Germinal center (tissue), 1 donor: ENCODE measurements at regions not wholly inside any gene's neighbourhood (a gene's known extent, or its start where the extent isn't known, plus 50 kb on each side); places are given as distances from the start of the nearest gene placed in this dataset.

Experiments used
- DNase-seq: peaks from one replicate; pipeline ENCODE4 v3.0.0; 2012; ENCODE audit warnings: mixed read lengths, low spot score

DNA sequence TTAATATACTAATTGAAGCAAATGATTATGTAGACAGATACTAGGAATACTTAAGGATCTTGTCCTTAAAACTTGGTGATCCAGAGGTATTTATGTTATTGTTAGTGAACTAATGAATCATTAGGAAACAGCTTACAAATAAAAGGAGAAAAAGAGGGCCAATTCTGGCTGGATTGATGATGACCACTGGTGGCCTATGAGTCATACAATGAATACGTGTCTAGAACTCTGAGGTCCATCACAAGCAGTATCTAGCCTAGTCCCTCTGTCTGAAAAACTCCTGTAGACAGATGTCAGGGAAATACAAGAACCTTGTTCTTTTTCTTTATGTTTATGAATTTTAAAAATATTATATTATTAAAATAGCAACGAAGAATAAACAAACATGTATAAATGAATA is 51.7 kb upstream of the RTL1 start:
- no peak for DNase-seq

DNA sequence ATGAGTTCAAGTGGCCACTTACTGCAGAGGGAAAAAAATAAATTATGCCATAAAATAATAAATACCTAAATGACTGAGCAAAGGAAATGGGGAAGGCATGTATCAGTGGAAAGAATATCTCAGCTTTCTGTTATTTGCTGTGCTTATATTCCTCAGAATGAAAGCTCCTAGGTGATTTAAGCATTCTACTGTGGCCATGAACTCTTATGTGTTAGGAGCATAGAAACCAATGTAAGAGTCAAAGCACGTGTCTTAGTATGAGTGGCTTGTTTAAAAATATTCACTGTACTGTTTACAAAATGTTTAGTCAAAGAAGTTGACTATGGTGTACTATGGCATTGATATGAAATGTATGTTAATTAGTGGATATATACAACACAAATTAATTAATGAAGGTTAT is 59.0 kb upstream of the RTL1 start:
- DNase-seq = no peak

DNA sequence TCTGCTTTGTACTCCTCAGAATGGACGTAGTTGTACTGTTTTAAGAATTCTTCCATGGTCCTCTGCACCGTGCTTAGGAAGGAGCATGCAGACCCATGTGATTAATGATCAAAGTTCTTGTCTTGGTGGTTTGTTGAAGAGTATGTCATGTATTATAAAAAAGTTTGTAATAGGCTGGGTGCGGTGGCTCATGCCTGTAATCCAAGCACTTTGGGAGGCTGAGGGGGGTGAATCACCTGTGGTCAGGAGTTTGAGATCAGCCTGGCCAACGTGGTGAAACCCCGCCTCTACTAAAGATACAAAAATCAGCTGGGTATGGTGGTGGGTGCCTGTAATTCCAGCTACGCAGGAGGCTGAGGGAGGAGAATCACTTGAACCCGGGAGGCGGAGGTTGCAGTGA is 61.8 kb upstream of the RTL1 start:
- no peak for DNase-seq

DNA sequence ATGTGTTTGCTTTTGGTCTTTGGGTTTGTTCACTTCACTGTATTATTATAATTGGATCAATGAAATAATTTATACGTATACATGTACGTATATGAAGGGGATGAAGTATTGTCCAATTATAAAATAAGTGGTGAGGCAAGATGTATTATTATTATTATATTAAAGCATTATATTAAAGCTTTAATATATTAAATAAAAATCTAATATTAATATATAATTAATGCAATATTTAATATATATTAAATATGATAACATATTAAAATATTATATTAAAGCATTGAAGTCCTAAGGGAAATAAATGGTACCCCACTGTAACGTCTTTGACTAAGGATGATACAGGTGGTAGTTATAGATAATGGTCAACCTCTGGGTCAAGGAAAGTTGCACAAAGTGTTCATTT is 63.7 kb upstream of the RTL1 start:
- DNase-seq = no peak

DNA sequence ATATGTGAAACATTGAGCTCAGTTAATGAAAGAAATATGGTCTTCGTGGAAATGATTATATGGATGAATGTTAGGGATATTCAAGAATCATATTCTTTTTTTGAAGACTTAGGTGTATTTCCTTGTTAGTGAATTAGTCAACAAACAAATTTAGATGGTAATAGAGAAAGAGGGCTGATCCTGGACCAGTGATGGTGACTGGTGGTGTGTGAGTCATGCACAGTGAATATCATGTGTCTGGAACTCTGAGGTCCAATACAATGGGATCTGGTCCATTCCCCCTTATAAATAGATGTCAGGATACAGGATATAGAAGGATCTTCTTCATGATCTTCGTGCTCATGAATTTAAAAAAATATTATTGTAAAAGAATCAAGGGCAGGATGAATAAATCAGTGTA is 64.4 kb upstream of the RTL1 start:
- no peak for DNase-seq

DNA sequence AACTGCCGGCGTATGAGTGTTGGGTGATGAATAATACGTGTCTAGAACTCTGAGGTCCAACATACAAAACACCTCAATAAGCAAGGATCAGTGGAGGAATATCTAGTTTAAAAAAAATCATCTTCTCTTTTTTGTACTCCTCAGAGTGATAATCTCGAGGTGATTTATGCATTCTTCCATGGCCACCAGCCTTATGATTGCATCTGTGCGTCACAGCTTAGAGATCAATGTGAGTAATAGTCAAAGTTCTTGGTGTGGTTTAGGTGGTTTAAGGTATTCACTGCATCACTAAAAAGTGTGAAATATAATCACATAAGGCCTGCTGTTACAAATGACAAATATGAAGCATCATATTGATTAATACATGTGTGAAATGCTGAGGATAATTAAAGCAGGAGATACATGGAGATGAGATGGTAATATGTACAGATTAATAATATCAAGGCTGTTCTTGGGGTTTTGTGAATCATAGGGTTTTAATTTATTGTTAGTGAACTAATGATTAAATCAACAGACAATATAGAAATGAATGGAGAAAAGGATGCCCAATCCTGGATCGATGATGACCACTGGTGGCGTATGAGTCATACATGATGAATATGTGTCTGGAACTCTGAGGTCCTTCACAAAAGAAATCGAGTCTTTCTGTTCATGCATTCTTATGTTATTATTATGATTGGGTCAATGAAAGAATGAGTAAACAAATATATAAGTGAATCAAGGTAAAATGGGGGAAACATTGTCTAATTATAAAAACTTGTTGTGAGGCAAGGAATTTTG is 68.8 kb upstream of the RTL1 start:
- no peak for DNase-seq

DNA sequence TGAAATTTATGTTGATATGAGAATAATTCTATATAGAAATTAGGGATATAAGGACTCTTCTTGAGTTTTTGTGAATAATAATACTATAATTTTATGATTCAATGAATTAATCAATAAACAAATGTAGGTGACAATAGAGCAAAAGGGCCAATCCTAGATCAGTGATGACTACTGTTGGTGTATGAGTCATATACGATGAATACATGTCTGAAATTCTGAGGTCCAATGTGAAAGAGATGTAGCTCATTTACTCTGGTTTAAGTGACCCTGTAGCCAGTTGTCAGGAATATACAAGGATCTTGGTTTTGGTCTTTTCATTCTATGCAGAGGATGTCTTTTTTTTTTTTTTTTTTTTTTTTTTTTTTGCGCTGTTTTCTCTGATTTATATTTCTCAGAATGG is 72.1 kb upstream of the RTL1 start:
- no peak for DNase-seq

DNA sequence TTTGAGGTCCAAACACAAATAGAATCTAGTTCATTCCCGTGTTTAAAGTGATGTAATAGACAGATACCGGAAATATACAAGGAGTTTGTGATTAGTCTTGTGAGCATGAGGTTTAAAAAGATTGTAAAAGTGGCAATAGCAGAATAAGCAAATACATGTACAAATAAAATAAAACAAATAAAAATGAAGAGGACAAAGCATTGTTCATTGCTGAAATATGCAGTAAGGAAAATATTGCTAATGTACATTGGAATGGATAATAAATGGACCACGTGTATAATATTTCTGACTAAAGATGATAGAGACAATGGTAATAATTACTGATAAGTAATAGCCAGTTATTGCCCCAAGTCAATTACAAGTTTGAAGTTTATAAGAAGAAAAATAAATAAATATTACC is 75.6 kb upstream of the RTL1 start:
- no peak for DNase-seq

DNA sequence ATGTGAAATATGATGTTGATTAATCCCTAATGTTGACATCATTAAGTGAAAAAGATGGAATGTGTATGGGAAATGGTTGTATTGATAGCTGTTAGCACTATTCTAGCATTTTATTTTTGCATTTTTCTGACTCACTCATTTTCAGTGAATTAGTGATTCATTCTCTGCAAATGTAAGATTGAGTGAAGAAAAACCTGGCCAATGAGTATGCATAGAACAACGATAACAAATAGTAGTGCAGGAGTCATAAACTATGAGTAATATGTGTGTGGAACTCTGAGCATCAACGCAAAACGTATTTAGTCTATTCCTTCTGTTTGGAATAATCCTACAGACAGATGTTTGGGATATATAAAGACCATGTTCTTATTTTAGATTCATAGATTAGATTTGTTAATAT is 76.3 kb upstream of the RTL1 start:
- no peak for DNase-seq

DNA sequence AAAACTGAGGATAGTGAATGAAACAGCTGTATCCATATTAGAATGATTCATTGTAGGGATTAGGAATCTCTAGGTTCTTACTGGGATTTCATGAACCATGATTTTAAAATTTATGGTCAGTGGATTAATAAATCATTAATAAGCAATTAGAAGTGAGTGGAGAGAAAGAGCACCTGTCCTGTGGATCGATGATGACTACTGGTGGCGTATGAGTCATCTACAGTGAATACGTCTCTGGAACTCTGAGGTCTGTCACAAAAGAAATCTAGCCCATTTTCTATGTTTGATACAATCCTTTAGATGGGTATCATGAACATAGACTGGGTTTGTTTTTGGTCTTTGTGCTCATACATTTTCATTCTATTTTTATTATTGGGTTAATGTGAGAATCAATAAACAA is 77.3 kb upstream of the RTL1 start:
- no peak for DNase-seq

DNA sequence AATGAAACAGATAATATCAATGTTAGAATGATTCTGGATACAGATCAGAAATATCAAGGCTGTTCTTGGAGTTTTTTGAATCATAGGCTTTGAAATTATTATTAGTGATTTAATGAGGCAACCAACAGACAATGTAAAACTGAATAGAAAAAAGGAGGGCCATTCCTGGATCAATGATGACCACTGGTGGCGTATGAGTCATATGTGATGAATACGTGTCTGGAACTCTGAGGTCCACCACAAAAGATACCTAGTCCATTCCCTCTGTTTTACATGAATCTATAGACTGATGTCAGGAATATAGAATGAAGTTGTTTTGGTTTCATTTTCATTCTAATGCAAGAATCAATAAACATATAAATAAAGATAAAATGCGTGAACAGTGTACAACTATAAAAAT is 78.3 kb upstream of the RTL1 start:
- DNase-seq = no peak

DNA sequence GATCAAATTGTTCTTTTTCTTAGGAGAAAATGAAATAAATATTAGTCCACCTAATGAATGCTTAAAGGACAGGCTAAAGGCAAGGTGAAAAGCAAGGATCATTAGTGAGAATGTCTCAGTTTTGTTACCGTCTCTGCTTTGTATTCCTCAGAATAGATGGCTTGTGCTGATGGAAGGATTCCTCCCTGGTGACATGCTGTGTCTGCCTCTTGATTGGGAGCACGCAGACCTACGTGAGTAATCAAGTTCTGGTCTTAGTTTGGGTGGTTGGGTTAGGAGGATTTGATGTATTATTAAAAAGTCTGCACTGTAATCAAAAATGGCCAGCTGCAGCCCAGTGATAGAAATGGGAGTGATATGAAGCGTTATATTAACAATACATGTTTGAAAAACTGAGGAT is 78.8 kb upstream of the RTL1 start:
- DNase-seq = no peak

DNA sequence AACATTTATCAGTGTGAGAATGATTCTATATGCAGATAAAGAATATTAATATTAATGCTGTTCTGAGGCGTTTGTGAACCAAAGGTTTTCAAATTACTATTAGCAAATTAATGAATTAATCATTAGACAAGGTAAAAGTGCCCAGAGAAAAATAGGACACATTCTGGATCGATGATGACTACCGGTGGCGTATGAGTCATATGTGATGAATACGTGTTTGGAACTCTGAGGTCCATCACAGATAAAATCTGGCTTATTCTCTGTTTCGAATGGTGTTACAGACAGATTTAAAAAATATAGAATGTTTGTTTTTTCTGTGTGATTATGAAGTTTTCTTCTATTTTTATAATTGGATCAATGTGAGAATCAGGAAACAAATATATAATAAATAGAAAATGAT is 79.2 kb upstream of the RTL1 start:
- no peak for DNase-seq

DNA sequence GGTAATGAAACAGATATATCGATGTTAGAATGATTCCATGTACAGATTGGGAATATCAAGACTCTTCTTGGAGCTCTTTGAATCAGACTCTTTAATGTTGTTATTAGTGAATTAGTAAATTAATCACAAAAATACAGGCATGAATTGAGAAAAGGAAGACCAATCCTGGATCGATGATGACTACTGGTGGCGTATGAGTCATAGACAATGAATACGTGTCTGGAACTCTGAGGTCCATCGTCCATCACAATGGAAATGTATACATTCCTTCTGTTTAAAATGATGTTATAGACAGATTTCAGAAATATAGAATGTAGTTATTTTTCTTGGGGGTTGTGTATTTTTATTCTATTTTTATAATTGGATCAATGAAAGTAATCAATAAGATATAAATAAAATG is 80.2 kb upstream of the RTL1 start:
- no peak for DNase-seq

DNA sequence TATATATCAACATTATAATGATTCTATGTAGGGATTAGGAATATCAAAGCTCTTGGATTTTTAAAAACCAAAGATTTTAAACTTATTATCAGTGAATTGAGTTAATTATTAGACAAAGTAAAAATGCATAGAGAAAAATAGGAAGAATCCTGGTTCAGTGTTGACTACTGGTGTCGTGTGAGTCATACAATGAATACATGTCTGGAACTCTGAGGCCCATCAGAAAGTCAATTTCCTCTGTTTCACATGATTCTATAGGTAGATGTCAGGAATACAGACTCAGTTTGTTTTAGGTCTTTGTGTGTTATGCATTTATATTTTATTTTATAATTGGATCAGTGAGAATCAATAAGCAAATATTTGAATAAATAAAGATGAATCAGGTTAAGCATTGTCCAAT is 84.5 kb upstream of the RTL1 start:
- DNase-seq = no peak

DNA sequence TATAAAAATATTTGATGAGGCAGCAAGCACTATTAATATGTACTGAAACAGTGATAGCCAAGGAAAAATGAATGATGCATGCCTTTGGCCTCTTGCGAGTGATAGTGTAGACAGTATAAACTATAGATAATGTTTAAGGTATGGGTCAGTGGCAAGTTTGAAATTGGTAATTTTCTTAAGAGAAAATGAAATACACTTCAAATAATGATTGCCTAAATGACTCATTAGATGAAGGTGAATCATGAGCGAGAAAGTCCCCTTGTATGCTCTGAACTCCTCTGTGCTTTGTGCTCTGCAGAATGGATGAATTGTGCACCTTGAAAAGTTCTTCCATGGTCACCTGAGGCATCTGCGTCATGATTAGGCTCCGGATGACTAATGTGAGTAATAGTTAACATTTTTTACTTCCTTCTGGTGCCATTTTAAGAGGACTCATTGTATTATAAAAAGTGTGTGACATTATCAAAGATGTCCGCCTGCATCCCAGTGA is 84.9 kb upstream of the RTL1 start:
- no peak for DNase-seq

DNA sequence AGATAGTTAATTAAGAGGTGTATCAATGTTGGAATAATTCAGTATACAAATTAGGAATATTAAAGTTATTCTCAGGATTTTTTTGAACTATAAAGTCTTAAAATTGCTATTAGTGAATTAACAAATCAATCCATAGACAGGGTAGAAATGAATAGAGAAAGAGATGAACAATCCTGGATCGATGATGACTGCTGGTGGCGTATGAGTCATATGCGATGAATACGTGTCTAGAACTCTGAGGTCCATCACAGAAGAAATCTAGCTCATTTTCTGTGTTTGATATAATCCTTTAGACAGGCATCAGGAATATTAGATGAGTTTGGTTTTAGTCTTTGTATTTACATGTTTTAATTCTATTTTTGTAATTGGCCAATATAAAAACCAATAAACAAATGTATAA is 85.4 kb upstream of the RTL1 start:
- no peak for DNase-seq

DNA sequence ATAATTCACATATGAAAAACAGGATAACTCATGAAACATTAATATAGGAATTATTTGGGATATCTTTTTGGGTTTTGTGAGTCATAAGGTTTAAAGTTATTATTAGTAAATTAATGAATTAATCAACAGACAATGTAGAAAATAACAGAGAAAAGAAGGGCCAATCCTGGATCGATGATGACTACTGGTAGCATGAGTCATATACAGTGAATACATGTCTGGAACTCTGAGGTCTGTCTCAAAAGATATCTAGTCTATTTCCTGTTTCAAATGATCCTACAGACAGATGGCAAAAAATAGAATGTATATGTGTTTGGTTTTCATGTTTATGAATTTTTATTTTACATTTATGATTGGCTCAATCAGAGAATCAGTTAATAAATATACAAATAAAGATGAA is 86.4 kb upstream of the RTL1 start:
- DNase-seq = no peak

DNA sequence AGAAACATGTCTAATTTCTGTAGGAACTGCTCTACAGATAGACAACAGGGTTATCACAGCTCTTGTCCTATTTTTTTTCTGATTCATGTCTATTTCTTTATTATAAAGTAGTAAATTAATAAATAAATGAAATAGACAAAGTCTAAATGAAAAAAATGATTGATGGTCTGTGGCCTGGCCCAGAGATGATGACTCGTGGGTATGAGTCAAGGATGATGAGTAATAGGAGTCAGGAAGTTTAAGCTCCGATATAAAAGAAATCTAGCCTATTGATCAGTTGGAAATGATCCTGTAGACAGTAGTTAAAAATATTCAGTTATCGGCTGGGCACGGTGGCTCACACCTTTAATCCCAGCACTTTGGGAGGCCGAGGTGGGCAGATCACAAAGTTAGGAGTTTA is 90.6 kb upstream of the RTL1 start:
- no peak for DNase-seq

DNA sequence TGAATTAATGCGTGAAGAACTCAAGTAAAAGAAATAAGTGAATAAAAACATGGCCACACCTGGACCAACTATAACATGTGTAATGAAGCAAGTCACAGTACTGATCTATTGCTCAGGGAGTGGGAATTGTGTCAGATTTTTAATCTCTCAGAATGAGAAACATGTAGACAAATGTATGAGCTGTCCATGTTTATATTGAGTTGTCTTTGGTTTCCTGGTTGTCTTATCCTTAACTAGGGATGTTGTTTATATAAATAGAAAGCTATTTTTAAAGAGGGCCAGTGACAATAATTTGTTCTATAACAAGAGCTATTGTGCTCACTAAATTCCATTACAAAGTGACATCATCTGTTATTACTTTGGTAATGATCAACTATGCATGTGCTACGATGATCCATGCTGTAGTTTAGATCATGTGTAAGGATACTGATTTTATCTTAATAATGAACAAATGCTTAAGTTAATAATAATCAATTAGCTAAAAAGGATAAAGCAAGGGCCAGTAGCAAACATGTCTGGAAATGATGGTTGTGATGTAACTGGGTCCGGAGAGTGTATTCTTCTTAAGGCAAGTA is 91.3 kb upstream of the RTL1 start:
- DNase-seq = no peak

DNA sequence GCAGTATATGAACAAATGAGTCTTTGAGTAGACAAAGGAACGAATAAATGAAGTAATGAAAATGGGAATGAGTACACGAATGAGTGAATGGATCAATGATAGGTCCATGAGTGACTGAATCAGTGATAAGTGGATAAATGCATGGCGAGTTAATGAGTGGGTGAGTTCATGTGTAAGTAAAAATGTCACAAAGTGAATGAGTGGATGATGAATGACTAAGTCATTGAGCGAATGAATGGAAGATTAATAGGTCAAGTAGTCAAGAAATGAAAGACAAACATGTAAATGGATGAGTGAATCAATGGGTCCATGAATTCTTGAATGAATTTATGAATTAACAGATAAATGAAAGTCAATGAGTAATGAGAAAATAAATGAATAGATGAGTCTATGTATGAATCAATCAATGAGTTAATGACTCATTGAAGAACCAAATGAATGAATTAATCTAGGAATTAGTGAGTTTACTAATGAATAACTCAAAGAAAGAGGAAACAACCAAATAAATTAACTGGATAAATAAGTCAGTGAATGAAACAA is 97.3 kb upstream of the RTL1 start:
- DNase-seq = no peak

DNA sequence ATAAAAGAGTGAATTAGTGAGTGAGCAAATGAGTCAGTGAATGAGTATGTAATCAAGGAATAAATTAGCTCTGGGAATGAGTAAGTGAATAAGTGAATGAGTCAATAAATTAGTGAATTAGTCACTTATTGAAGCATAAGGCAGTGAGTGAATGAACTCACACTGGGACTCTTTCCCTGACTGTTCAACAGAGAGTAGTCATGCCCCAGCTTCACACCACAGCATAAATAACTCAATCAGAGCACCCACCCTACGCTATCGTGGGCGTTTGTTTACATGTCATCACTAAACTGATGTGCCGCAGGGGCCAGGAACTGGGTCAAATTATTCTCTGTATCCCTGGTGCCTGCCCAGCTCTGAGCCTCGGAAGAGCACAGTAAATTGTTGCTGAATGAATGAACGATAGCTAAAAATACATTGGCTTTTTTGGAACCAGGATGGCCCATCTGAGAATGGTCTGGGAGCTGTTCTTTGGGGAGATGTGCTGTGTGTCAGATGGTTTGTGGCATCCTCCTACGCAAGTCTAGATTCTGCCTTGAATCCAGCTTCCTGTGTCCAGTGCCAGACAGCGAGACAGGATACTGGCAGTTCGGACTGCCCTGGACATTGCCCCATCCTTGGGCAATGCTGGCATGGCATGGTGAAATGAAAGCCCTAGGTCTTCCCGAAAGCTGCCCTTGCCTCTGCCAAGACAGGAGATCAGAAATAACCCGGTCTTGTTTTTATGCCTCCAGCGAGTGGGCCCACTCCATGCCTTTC is 98.0 kb upstream of the RTL1 start:
- no peak for DNase-seq

DNA sequence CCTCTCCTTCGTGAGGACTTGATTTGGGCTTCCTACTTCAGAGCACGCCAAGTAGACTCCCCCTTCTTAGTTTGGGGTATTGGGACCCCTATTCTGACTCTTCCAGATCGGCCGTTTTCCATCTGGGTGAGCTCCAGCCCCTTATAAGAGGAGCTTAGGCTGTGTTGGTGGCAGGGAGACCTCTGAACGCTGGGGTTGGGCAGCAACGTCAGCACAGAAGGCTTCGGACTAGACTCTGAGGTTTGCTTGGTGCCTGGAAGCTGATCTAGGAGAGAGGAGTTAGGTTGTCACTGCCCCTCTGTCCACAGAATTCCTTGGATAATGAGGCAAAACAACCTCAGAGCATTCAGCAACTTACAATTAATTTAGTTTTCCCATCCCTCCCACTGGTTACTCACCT is 99.2 kb upstream of the RTL1 start:
- no peak for DNase-seq
